ENCODE measurements at regions not wholly inside any gene's neighbourhood (a gene's known extent, or its start where the extent isn't known, plus 50 kb on each side); places are given as distances from the start of the nearest gene placed in this dataset.
"Not testable (repeated sequence)": the region's sequence is repeated elsewhere in the genome, so short reads cannot be mapped to it uniquely, and the experiment has no call there.

GRCh38 chr5:130693509-130693908 is 471.5 kb downstream of the HINT1 start:
- no peak overlapping the region for H3K27ac Mint-ChIP-seq
- peaks cover 3% of the 10 kb centered on the region for H3K9me3 Mint-ChIP-seq
- ATAC-seq = no peak
- H3K27me3 Mint-ChIP-seq = peaks cover 0 to 7% of the 10 kb centered on the region in 2 donors
- H3K4me1 Mint-ChIP-seq (ENCODE audit: low read depth in 2 of 2) = no peaks in the 10 kb centered on the region
- H3K4me3 Mint-ChIP-seq = no peak overlapping the region
- DNase-seq (ENCODE audit: low spot score) = no peak
- H3K36me3 Mint-ChIP-seq = no peaks in the 10 kb centered on the region

GRCh38 chr5:130692770-130693169 is 472.3 kb downstream of the HINT1 start:
- Mint-ChIP-seq H3K36me3 (no peaks in the 10 kb centered on the region), H3K27ac (no peak overlapping the region), H3K27me3 (peaks cover 0 to 7% of the 10 kb centered on the region in 2 donors), H3K9me3 (no peaks in the 10 kb centered on the region), H3K4me3 (no peak overlapping the region), H3K4me1 (ENCODE audit: low read depth in 2 of 2) (no peaks in the 10 kb centered on the region)
- no peak for DNase-seq (ENCODE audit: low spot score)
- no peak for ATAC-seq

GRCh38 chr5:130689831-130690230 is 475.2 kb downstream of the HINT1 start:
- H3K36me3 Mint-ChIP-seq = no peaks in the 10 kb centered on the region
- no peak overlapping the region for H3K27ac Mint-ChIP-seq
- no peak for DNase-seq (ENCODE audit: low spot score)
- H3K4me3 Mint-ChIP-seq = no peak overlapping the region
- no peak for ATAC-seq
- peaks cover 0 to 7% of the 10 kb centered on the region in 2 donors for H3K27me3 Mint-ChIP-seq
- H3K4me1 Mint-ChIP-seq (ENCODE audit: low read depth in 2 of 2) = no peaks in the 10 kb centered on the region
- no peaks in the 10 kb centered on the region for H3K9me3 Mint-ChIP-seq

GRCh38 chr5:130687085-130687733 is 477.8 kb downstream of the HINT1 start:
- Mint-ChIP-seq H3K9me3 (no peaks in the 10 kb centered on the region), H3K4me3 (no peak overlapping the region), H3K36me3 (no peaks in the 10 kb centered on the region), H3K4me1 (ENCODE audit: low read depth in 2 of 2) (no peaks in the 10 kb centered on the region), H3K27ac (no peak overlapping the region), H3K27me3 (peaks cover 0 to 7% of the 10 kb centered on the region in 2 donors)
- ATAC-seq (no peak), DNase-seq (ENCODE audit: low spot score) (no peak)

- DNase-seq (ENCODE audit: low spot score) = no peak
- Mint-ChIP-seq H3K27ac (no peak overlapping the region), H3K4me3 (no peak overlapping the region), H3K4me1 (ENCODE audit: low read depth in 2 of 2) (no peaks in the 10 kb centered on the region), H3K27me3 (peaks cover 0 to 7% of the 10 kb centered on the region in 2 donors), H3K9me3 (peaks cover under 1% of the 10 kb centered on the region), H3K36me3 (no peaks in the 10 kb centered on the region)
- ATAC-seq = no peak
These were observed 486.4 kb downstream of the HINT1 start for GRCh38 chr5:130678637-130679036.

- Mint-ChIP-seq H3K36me3 (no peaks in the 10 kb centered on the region), H3K4me3 (no peak overlapping the region), H3K27ac (no peak overlapping the region), H3K27me3 (no peaks in the 10 kb centered on the region), H3K9me3 (peaks cover 3% of the 10 kb centered on the region), H3K4me1 (ENCODE audit: low read depth in 2 of 2) (no peaks in the 10 kb centered on the region)
- no peak for ATAC-seq
- DNase-seq (ENCODE audit: low spot score) = no peak
These were observed 498.6 kb downstream of the HINT1 start for GRCh38 chr5:130666462-130666861.

GRCh38 chr5:130652176-130652575 is 512.9 kb downstream of the HINT1 start:
- H3K36me3 Mint-ChIP-seq = no peaks in the 10 kb centered on the region
- ATAC-seq (no peak), DNase-seq (ENCODE audit: low spot score) (no peak)
- no peak overlapping the region for H3K4me3 Mint-ChIP-seq
- no peaks in the 10 kb centered on the region for H3K9me3 Mint-ChIP-seq
- no peaks in the 10 kb centered on the region for H3K27me3 Mint-ChIP-seq
- no peak overlapping the region for H3K27ac Mint-ChIP-seq
- H3K4me1 Mint-ChIP-seq (ENCODE audit: low read depth in 2 of 2) = no peaks in the 10 kb centered on the region

- H3K4me1 Mint-ChIP-seq (ENCODE audit: low read depth in 2 of 2) = no peaks in the 10 kb centered on the region
- H3K9me3 Mint-ChIP-seq = no peaks in the 10 kb centered on the region
- H3K27me3 Mint-ChIP-seq = no peaks in the 10 kb centered on the region
- DNase-seq (ENCODE audit: low spot score) (no peak), ATAC-seq (no peak)
- no peaks in the 10 kb centered on the region for H3K36me3 Mint-ChIP-seq
- H3K4me3 Mint-ChIP-seq = no peak overlapping the region
- H3K27ac Mint-ChIP-seq = no peak overlapping the region
These were observed 513.6 kb downstream of the HINT1 start for GRCh38 chr5:130651440-130651839.

GRCh38 chr5:130643321-130643720 is 521.7 kb downstream of the HINT1 start:
- Mint-ChIP-seq H3K27me3 (no peaks in the 10 kb centered on the region), H3K4me3 (no peak overlapping the region), H3K27ac (no peak overlapping the region), H3K4me1 (ENCODE audit: low read depth in 2 of 2) (no peaks in the 10 kb centered on the region), H3K36me3 (no peaks in the 10 kb centered on the region), H3K9me3 (peaks cover 16% of the 10 kb centered on the region)
- DNase-seq (ENCODE audit: low spot score) = no peak
- no peak for ATAC-seq

- no peak overlapping the region for H3K4me3 Mint-ChIP-seq
- no peaks in the 10 kb centered on the region for H3K36me3 Mint-ChIP-seq
- no peak overlapping the region for H3K27ac Mint-ChIP-seq
- DNase-seq (ENCODE audit: low spot score) (no peak), ATAC-seq (no peak)
- H3K4me1 Mint-ChIP-seq (ENCODE audit: low read depth in 2 of 2) = no peaks in the 10 kb centered on the region
- no peaks in the 10 kb centered on the region for H3K27me3 Mint-ChIP-seq
- H3K9me3 Mint-ChIP-seq = peaks cover 16% of the 10 kb centered on the region
These were observed 522.6 kb downstream of the HINT1 start for GRCh38 chr5:130642461-130642860.

- Mint-ChIP-seq H3K27ac (no peak overlapping the region), H3K27me3 (no peaks in the 10 kb centered on the region), H3K9me3 (peaks cover 2% of the 10 kb centered on the region), H3K36me3 (no peaks in the 10 kb centered on the region), H3K4me1 (ENCODE audit: low read depth in 2 of 2) (no peaks in the 10 kb centered on the region), H3K4me3 (no peak overlapping the region)
- no peak for DNase-seq (ENCODE audit: low spot score)
- no peak for ATAC-seq
These were observed 537.9 kb downstream of the HINT1 start for GRCh38 chr5:130627145-130627544.

GRCh38 chr5:130624805-130625204 is 540.3 kb downstream of the HINT1 start:
- Mint-ChIP-seq H3K9me3 (peaks cover 4% of the 10 kb centered on the region), H3K36me3 (peaks cover 4% of the 10 kb centered on the region), H3K4me3 (no peak overlapping the region), H3K4me1 (ENCODE audit: low read depth in 2 of 2) (no peaks in the 10 kb centered on the region), H3K27ac (no peak overlapping the region), H3K27me3 (no peaks in the 10 kb centered on the region)
- DNase-seq (ENCODE audit: low spot score) (no peak), ATAC-seq (no peak)

- H3K36me3 Mint-ChIP-seq = peaks cover 5% of the 10 kb centered on the region
- no peaks in the 10 kb centered on the region for H3K27me3 Mint-ChIP-seq
- no peak for DNase-seq (ENCODE audit: low spot score)
- H3K9me3 Mint-ChIP-seq = peaks cover 17% of the 10 kb centered on the region
- no peak overlapping the region for H3K4me3 Mint-ChIP-seq
- no peak overlapping the region for H3K27ac Mint-ChIP-seq
- H3K4me1 Mint-ChIP-seq (ENCODE audit: low read depth in 2 of 2) = no peaks in the 10 kb centered on the region
- no peak for ATAC-seq
These were observed 548.9 kb downstream of the HINT1 start for GRCh38 chr5:130616161-130616560.

GRCh38 chr5:130605234-130605633 is 559.8 kb downstream of the HINT1 start:
- no peaks in the 10 kb centered on the region for H3K27me3 Mint-ChIP-seq
- DNase-seq (ENCODE audit: low spot score) (no peak), ATAC-seq (no peak)
- H3K9me3 Mint-ChIP-seq = peaks cover 15% of the 10 kb centered on the region
- H3K27ac Mint-ChIP-seq = no peak overlapping the region
- H3K4me1 Mint-ChIP-seq (ENCODE audit: low read depth in 2 of 2) = no peaks in the 10 kb centered on the region
- no peaks in the 10 kb centered on the region for H3K36me3 Mint-ChIP-seq
- H3K4me3 Mint-ChIP-seq = no peak overlapping the region

GRCh38 chr5:130596647-130597046 is 568.4 kb downstream of the HINT1 start:
- H3K27me3 Mint-ChIP-seq; ATAC-seq; DNase-seq (ENCODE audit: low spot score); H3K27ac Mint-ChIP-seq; H3K36me3 Mint-ChIP-seq; H3K4me3 Mint-ChIP-seq; H3K4me1 Mint-ChIP-seq (ENCODE audit: low read depth in 2 of 2); H3K9me3 Mint-ChIP-seq: not testable (repeated sequence)

Measured in natural killer cell treated with Interleukin-12 subunit alpha and Interleukin-12 subunit beta and Interleukin-15 and Interleukin-18, amount 100 ng/mL, for 72 hours (primary cell).